HCT116 (cell line): ENCODE measurements at regions not wholly inside any gene's neighbourhood (a gene's known extent, or its start where the extent isn't known, plus 50 kb on each side); places are given as distances from the start of the nearest gene placed in this dataset.

Source experiments
- CTCF ChIP-seq, 3 experiments: fragments of 200-600 bp in 1 of 3; sonication (generic) in 1 of 3; IDR thresholded peaks in 2 of 3; conservative IDR thresholded peaks in 1 of 3; 2 replicates each; pipeline ENCODE4 v1.5.1; 2012 to 2017; ENCODE audit warnings: low read depth in 2 of 3, low read length in 2 of 3, antibody characterized with exemption in 1 of 3, borderline replicate concordance in 1 of 3, control low read depth in 1 of 3, mild to moderate bottlenecking in 1 of 3, mixed read lengths in 1 of 3, mixed run types in 1 of 3, moderate library complexity in 1 of 3; ENCODE audit not compliant: insufficient read depth in 1 of 3
- EZH2 ChIP-seq: fragments of 200-600 bp; sonication (generic); IDR thresholded peaks from 2 replicates; pipeline ENCODE4 v1.6.1; 2017; ENCODE audit warnings: antibody characterized with exemption, mixed run types
- JUND ChIP-seq: IDR thresholded peaks from 2 replicates; pipeline ENCODE4 v1.6.1; 2012
- POLR2A ChIP-seq: IDR thresholded peaks from 2 replicates; pipeline ENCODE4 v1.7.0; 2011; ENCODE audit warnings: borderline replicate concordance; ENCODE audit not compliant: insufficient read depth, insufficient read length; ENCODE audit errors: extremely low read depth
- POLR2AphosphoS5 ChIP-seq: IDR thresholded peaks from 2 replicates; pipeline ENCODE4 v1.6.1; 2011; ENCODE audit warnings: mild to moderate bottlenecking, low read depth, low read length, moderate library complexity
- RAD21 ChIP-seq: IDR thresholded peaks from 2 replicates; pipeline ENCODE4 v1.6.1; 2012; ENCODE audit warnings: low read depth, mild to moderate bottlenecking
- SIN3A ChIP-seq: IDR thresholded peaks from 2 replicates; pipeline ENCODE4 v1.6.1; 2012; ENCODE audit warnings: low read depth
- YY1 ChIP-seq: IDR thresholded peaks from 2 replicates; pipeline ENCODE4 v1.6.1; 2011; ENCODE audit warnings: low read length, low read depth, moderate library complexity, mild to moderate bottlenecking; ENCODE audit not compliant: insufficient replicate concordance; ENCODE audit errors: extremely low read depth
- ZNF274 ChIP-seq: fragments of 200-500 bp; sonication (Bioruptor generic); IDR thresholded peaks from 2 replicates; pipeline ENCODE4 v1.6.1; 2014; ENCODE audit warnings: mild to moderate bottlenecking, low read depth, low read length, inconsistent platforms
- TF ChIP-seq, protein P1 (sequence below): IDR thresholded peaks from 2 replicates; pipeline ENCODE4 v1.6.1; 2012

GRCh38 chr11:128213461-128213860 lies 373.9 kb downstream of the ETS1 start:
- TF ChIP-seq CTCF (IDR thresholded peaks at IDR 0.05 in 2 of 3, conservative IDR thresholded peaks at IDR 0.05 in 1 of 3; ENCODE audit: borderline replicate concordance in 1 of 3, insufficient read depth in 1 of 3, low read depth in 2 of 3, low read length in 2 of 3), result no peak
- no peak for TF ChIP-seq POLR2A
- no peak for TF ChIP-seq ZNF274
- TF ChIP-seq EZH2, result no peak
- TF ChIP-seq POLR2AphosphoS5, result no peak
- TF ChIP-seq RAD21, result no peak
- no peak for TF ChIP-seq YY1
- no peak for TF ChIP-seq SIN3A
- TF ChIP-seq, protein P1, sequence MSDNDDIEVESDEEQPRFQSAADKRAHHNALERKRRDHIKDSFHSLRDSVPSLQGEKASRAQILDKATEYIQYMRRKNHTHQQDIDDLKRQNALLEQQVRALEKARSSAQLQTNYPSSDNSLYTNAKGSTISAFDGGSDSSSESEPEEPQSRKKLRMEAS, result no peak
- no peak for TF ChIP-seq JUND
